Thoracic aorta (tissue), 2 donors: ENCODE measurements at regions not wholly inside any gene's neighbourhood (a gene's known extent, or its start where the extent isn't known, plus 50 kb on each side); places are given as distances from the start of the nearest gene placed in this dataset.

Experiments used
- ATAC-seq: fragments of 150-250 bp; one replicate; pipeline ENCODE4 v1.8.0; 2017; ENCODE audit warnings: low read depth; ENCODE audit not compliant: insufficient number of reproducible peaks, low FRiP score
- DNase-seq: peaks from one replicate; pipeline ENCODE4 v3.0.0-alpha.2; 2020; ENCODE audit warnings: low spot score
- H3K27ac ChIP-seq, 2 donors: fragments of 200-600 bp; sonication (generic); 1 replicate in 1 of 2; 2 replicates in 1 of 2; pipeline ENCODE4 v1.5.1; 2016; ENCODE audit warnings: mild to moderate bottlenecking in 2 of 2, moderate library complexity in 2 of 2
- H3K27me3 ChIP-seq: fragments of 200-600 bp; sonication (generic); replicated peaks from 2 replicates; pipeline ENCODE4 v1.6.0; 2016; ENCODE audit warnings: mild to moderate bottlenecking; ENCODE audit not compliant: insufficient read depth
- H3K36me3 ChIP-seq: fragments of 200-600 bp; sonication (generic); one replicate; pipeline ENCODE4 v1.5.1; 2016
- H3K4me1 ChIP-seq, 2 donors: fragments of 200-600 bp; sonication (generic); 1 replicate in 1 of 2; 2 replicates in 1 of 2; pipeline versions ENCODE4 v1.5.1 to v1.6.0; 2016; ENCODE audit warnings: low read depth in 2 of 2, mild to moderate bottlenecking in 1 of 2; ENCODE audit not compliant: control insufficient read depth in 1 of 2
- H3K4me3 ChIP-seq: fragments of 200-600 bp; sonication (generic); 2 replicates; pipeline ENCODE4 v1.5.1; 2016; ENCODE audit warnings: mild to moderate bottlenecking
- H3K9me3 ChIP-seq: fragments of 200-600 bp; sonication (generic); 2 replicates; pipeline ENCODE4 v1.5.1; 2016
- CTCF ChIP-seq: fragments of 200-600 bp; sonication (generic); IDR thresholded peaks from one replicate; pipeline ENCODE4 v1.5.1; 2019; ENCODE audit warnings: antibody characterized with exemption

GRCh38 chr12:108076556-108076955, 52.5 kb upstream of the WSCD2 start:
- no peaks in the 10 kb centered on the region for H3K9me3 ChIP-seq
- no peak overlapping the region for H3K4me3 ChIP-seq
- TF ChIP-seq CTCF, result no peak
- no peak for DNase-seq
- H3K27ac ChIP-seq, result no peak overlapping the region
- no peaks in the 10 kb centered on the region for H3K4me1 ChIP-seq
- H3K27me3 ChIP-seq, result no peaks in the 10 kb centered on the region
- no peaks in the 10 kb centered on the region for H3K36me3 ChIP-seq
- no peak for ATAC-seq

GRCh38 chr12:108078428-108078827, 50.7 kb upstream of the WSCD2 start:
- no peaks in the 10 kb centered on the region for H3K36me3 ChIP-seq
- H3K27me3 ChIP-seq, result no peaks in the 10 kb centered on the region
- TF ChIP-seq CTCF, result no peak
- no peak overlapping the region for H3K27ac ChIP-seq
- no peak for DNase-seq
- ATAC-seq, result no peak
- H3K4me1 ChIP-seq, result no peaks in the 10 kb centered on the region
- no peaks in the 10 kb centered on the region for H3K9me3 ChIP-seq
- no peak overlapping the region for H3K4me3 ChIP-seq
